Loucy (cell line): ENCODE measurements at regions not wholly inside any gene's neighbourhood (a gene's known extent, or its start where the extent isn't known, plus 50 kb on each side); places are given as distances from the start of the nearest gene placed in this dataset.

Source experiments
- H2AFZ ChIP-seq: fragments of 200-600 bp; sonication (generic); 2 replicates; pipeline ENCODE4 v1.6.0; 2016; ENCODE audit warnings: antibody characterized with exemption, mild to moderate bottlenecking, low read length, moderate library complexity
- H3F3A ChIP-seq: fragments of 200-600 bp; 2 replicates; pipeline ENCODE4 v1.6.0; 2016; ENCODE audit warnings: antibody characterized with exemption, low read depth, mild to moderate bottlenecking
- H3K27me3 ChIP-seq: fragments of 200-600 bp; sonication (generic); 2 replicates; pipeline ENCODE4 v1.6.1; 2014; ENCODE audit warnings: low read length, mild to moderate bottlenecking; ENCODE audit not compliant: insufficient read depth, poor library complexity, severe bottlenecking
- H3K36me3 ChIP-seq: fragments of 200-600 bp; sonication (generic); 2 replicates; pipeline ENCODE4 v1.6.1; 2016; ENCODE audit warnings: low read length; ENCODE audit not compliant: insufficient read depth
- H3K4me1 ChIP-seq: fragments of 200-600 bp; sonication (generic); 2 replicates; pipeline ENCODE4 v1.5.1; 2014; ENCODE audit warnings: low read length, mild to moderate bottlenecking; ENCODE audit not compliant: insufficient read depth, poor library complexity, severe bottlenecking
- H3K4me2 ChIP-seq: fragments of 200-600 bp; sonication (generic); 2 replicates; pipeline ENCODE4 v1.6.0; 2014; ENCODE audit warnings: antibody characterized with exemption, low read length, low read depth, mild to moderate bottlenecking; ENCODE audit not compliant: poor library complexity, severe bottlenecking
- H3K4me3 ChIP-seq: fragments of 200-600 bp; sonication (generic); 2 replicates; pipeline ENCODE4 v1.5.1; 2014; ENCODE audit warnings: low read length, mild to moderate bottlenecking, mixed read lengths; ENCODE audit not compliant: poor library complexity, severe bottlenecking
- H3K79me2 ChIP-seq: fragments of 200-600 bp; sonication (generic); 2 replicates; pipeline ENCODE4 v1.6.1; 2014; ENCODE audit warnings: low read length; ENCODE audit not compliant: insufficient read depth
- H3K9ac ChIP-seq: fragments of 200-600 bp; sonication (generic); 2 replicates; pipeline ENCODE4 v1.6.0; 2014; ENCODE audit warnings: mild to moderate bottlenecking, low read depth, low read length, moderate library complexity; ENCODE audit not compliant: poor library complexity, severe bottlenecking
- H3K9me2 ChIP-seq: fragments of 200-600 bp; sonication (generic); replicated peaks from 2 replicates; pipeline ENCODE4 v1.6.1; 2016; ENCODE audit warnings: low read depth, low read length, mixed read lengths
- H3K9me3 ChIP-seq: fragments of 200-600 bp; sonication (generic); 2 replicates; pipeline ENCODE4 v1.6.1; 2014; ENCODE audit warnings: mild to moderate bottlenecking, antibody characterized with exemption, low read length, low read depth; ENCODE audit not compliant: insufficient read depth
- H4K20me1 ChIP-seq: fragments of 200-600 bp; sonication (generic); 2 replicates; pipeline ENCODE4 v1.6.0; 2014; ENCODE audit warnings: antibody characterized with exemption, low read length, mild to moderate bottlenecking; ENCODE audit not compliant: insufficient read depth, poor library complexity, severe bottlenecking
- EZH2phosphoT487 ChIP-seq: fragments of 200-600 bp; IDR thresholded peaks from 2 replicates; pipeline ENCODE4 v1.6.1; 2018; ENCODE audit warnings: antibody characterized with exemption, mild to moderate bottlenecking, moderate library complexity, borderline replicate concordance
- TF ChIP-seq, protein P1 (sequence below): fragments of 200-600 bp; sonication (generic); conservative IDR thresholded peaks from 2 replicates; pipeline ENCODE4 v1.5.1; 2014; ENCODE audit warnings: mild to moderate bottlenecking, antibody characterized with exemption, low read length

DNA sequence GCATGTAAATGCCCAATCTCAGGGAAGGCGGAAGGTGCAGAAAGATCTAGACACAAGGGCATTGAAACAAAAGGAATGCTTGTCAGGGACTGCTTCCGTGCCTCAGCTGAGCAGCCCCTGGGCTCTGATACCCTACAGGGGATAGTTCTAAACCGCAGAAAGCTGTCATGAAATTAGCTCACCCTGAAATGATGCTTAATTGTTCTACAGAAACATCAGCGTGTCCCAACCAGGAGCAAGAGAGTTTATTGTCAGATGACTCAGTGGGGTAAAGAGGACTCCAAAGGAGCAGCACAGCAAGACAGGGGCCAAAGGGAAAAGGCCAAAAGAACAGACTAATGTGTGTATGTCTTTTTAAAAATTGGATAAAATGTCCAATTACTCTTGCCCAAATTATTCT, 258.4 kb upstream of the JARID2 start:
- Histone ChIP-seq H3K9me2 (no peaks in the 10 kb centered on the region), H2AFZ (no peak overlapping the region), H3K9me3 (no peaks in the 10 kb centered on the region), H3K36me3 (no peaks in the 10 kb centered on the region), H3K4me2 (no peak overlapping the region), H3K79me2 (no peaks in the 10 kb centered on the region), H3K27me3 (no peaks in the 10 kb centered on the region), H3K4me1 (peaks cover 5% of the 10 kb centered on the region), H4K20me1 (no peaks in the 10 kb centered on the region), H3F3A (no peaks in the 10 kb centered on the region), H3K9ac (no peak overlapping the region), H3K4me3 (no peak overlapping the region)
- TF ChIP-seq, protein P1, sequence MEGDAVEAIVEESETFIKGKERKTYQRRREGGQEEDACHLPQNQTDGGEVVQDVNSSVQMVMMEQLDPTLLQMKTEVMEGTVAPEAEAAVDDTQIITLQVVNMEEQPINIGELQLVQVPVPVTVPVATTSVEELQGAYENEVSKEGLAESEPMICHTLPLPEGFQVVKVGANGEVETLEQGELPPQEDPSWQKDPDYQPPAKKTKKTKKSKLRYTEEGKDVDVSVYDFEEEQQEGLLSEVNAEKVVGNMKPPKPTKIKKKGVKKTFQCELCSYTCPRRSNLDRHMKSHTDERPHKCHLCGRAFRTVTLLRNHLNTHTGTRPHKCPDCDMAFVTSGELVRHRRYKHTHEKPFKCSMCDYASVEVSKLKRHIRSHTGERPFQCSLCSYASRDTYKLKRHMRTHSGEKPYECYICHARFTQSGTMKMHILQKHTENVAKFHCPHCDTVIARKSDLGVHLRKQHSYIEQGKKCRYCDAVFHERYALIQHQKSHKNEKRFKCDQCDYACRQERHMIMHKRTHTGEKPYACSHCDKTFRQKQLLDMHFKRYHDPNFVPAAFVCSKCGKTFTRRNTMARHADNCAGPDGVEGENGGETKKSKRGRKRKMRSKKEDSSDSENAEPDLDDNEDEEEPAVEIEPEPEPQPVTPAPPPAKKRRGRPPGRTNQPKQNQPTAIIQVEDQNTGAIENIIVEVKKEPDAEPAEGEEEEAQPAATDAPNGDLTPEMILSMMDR, result no peak
- no peak for TF ChIP-seq EZH2phosphoT487

DNA sequence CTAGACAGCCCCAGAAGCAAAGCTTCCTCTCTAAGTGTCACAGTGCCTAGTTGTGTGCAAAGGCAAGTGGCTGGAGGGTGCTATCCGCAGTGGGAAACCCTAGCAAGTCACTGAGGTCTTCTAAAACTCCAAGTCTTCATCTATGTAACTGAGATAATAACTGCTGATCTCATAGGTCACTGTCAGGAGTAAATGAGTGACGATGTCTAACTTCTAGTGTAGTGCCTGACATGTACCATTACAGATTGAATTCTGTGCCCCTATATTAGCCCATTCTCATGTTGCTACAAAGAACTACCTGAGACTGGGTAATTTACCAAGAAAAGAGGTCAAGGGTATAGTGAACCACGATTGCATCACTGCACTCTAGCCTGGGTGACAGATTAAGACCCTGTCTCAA, 253.5 kb upstream of the JARID2 start:
- H2AFZ ChIP-seq, result no peak overlapping the region

DNA sequence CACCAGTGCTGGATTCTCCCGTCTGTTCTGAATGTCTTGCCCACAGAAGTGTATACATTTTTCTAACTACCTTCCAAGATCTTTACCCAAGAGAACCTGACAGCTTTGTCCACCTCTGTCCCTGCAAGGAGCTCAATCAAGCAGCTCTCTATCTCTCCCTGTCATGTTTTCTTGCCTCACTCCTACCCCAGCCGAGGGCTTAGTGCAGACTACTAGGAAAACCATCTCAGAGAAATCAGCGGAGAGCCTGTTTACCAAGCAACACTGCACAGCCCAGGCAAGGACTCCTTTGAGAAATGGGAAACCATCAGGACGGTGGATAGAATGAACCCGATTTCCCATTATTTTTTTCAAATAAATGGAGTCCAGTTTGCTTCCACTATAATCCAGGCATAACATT, 250.7 kb upstream of the JARID2 start:
- H3K36me3 ChIP-seq, result no peaks in the 10 kb centered on the region
- no peaks in the 10 kb centered on the region for H3K79me2 ChIP-seq
- no peak for TF ChIP-seq EZH2phosphoT487
- TF ChIP-seq, protein P1, result no peak
- no peak overlapping the region for H3K4me2 ChIP-seq
- peaks cover 7% of the 10 kb centered on the region for H3K4me1 ChIP-seq
- no peak overlapping the region for H2AFZ ChIP-seq
- H3F3A ChIP-seq, result no peaks in the 10 kb centered on the region
- no peaks in the 10 kb centered on the region for H3K27me3 ChIP-seq
- no peaks in the 10 kb centered on the region for H3K9me2 ChIP-seq
- H3K9me3 ChIP-seq, result no peaks in the 10 kb centered on the region
- H3K9ac ChIP-seq, result no peak overlapping the region
- no peaks in the 10 kb centered on the region for H4K20me1 ChIP-seq
- no peak overlapping the region for H3K4me3 ChIP-seq

More for the DNA sequence above, 253.5 kb upstream of the JARID2 start:
- Histone ChIP-seq H3F3A (no peaks in the 10 kb centered on the region), H3K36me3 (no peaks in the 10 kb centered on the region), H3K79me2 (no peaks in the 10 kb centered on the region), H3K9me2 (no peaks in the 10 kb centered on the region), H3K4me2 (no peak overlapping the region), H3K27me3 (no peaks in the 10 kb centered on the region), H4K20me1 (no peaks in the 10 kb centered on the region), H3K9ac (no peak overlapping the region), H3K9me3 (no peaks in the 10 kb centered on the region), H3K4me3 (no peak overlapping the region), H3K4me1 (peaks cover 8% of the 10 kb centered on the region)
- no peak for TF ChIP-seq EZH2phosphoT487
- TF ChIP-seq, protein P1, result no peak
